ENCODE measurements at regions not wholly inside any gene's neighbourhood (a gene's known extent, or its start where the extent isn't known, plus 50 kb on each side); places are given as distances from the start of the nearest gene placed in this dataset.

DNA sequence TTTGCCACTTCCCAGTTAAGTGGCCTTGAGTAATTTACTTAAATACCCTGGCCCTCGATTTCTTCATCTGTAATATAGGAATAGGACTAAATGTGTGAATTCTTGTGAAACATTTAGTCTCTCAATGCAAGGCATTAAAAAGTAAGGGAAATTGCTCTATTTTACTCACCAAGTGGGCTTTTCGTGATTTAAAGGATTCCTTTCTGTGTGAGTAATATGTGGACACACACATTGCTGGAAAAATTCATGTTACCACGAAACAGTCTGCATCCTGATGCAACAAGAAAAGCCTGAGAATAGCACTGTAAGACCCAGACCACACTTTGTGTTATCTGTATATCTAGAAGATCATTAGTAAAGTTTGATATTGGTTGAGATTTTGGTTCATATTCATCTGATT, 1243.0 kb upstream of the CDH9 start:
- no peak for TF ChIP-seq POLR2A (IDR thresholded peaks at IDR 0.05)
- TF ChIP-seq, protein P1, sequence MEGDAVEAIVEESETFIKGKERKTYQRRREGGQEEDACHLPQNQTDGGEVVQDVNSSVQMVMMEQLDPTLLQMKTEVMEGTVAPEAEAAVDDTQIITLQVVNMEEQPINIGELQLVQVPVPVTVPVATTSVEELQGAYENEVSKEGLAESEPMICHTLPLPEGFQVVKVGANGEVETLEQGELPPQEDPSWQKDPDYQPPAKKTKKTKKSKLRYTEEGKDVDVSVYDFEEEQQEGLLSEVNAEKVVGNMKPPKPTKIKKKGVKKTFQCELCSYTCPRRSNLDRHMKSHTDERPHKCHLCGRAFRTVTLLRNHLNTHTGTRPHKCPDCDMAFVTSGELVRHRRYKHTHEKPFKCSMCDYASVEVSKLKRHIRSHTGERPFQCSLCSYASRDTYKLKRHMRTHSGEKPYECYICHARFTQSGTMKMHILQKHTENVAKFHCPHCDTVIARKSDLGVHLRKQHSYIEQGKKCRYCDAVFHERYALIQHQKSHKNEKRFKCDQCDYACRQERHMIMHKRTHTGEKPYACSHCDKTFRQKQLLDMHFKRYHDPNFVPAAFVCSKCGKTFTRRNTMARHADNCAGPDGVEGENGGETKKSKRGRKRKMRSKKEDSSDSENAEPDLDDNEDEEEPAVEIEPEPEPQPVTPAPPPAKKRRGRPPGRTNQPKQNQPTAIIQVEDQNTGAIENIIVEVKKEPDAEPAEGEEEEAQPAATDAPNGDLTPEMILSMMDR (IDR thresholded peaks at IDR 0.05): no peak

All from ovary (tissue), 3 donors.